MCF 10A (cell line): ENCODE measurements at regions not wholly inside any gene's neighbourhood (a gene's known extent, or its start where the extent isn't known, plus 50 kb on each side); places are given as distances from the start of the nearest gene placed in this dataset.

ENCODE experiments used
- BruUV-seq: library from RNA; stranded (reverse); fragments of 400-500 nt; replicated peaks from 2 replicates; lab custom pipeline; 2021; lab: Mats Ljungman, UMichigan
- CTCF ChIA-PET: fragments of 300-600 bp; sonication (Branson Sonifier 250); formaldehyde crosslinking; extraction: SDS; loops from one replicate; lab custom pipeline; 2021; ENCODE audit warnings: antibody characterized with exemption, inconsistent platforms; lab: Yijun Ruan, JAX
- POLR2A ChIA-PET: fragments of 300-600, 350-650 bp; sonication (Branson Sonifier 250); formaldehyde crosslinking; extraction: SDS; loops from one replicate; lab custom pipeline; 2020; ENCODE audit warnings: antibody characterized with exemption, inconsistent platforms; lab: Yijun Ruan, JAX
- DNase-seq: peaks from one replicate; pipeline ENCODE4 v3.0.0-alpha.2; 2018; ENCODE audit not compliant: unreplicated experiment
- H3K27ac Mint-ChIP-seq: one replicate; pipeline ENCODE4 v1.8.0; 2022; ENCODE audit warnings: mild to moderate bottlenecking, low read depth, mixed read lengths; ENCODE audit not compliant: unreplicated experiment
- H3K27me3 Mint-ChIP-seq: one replicate; pipeline ENCODE4 v1.8.0; 2022; ENCODE audit warnings: mixed read lengths; ENCODE audit not compliant: insufficient read depth, unreplicated experiment
- H3K36me3 Mint-ChIP-seq: one replicate; pipeline ENCODE4 v1.8.0; 2022; ENCODE audit warnings: mild to moderate bottlenecking, moderate library complexity, mixed read lengths; ENCODE audit not compliant: insufficient read depth, unreplicated experiment
- H3K4me1 Mint-ChIP-seq: one replicate; pipeline ENCODE4 v1.8.0; 2022; ENCODE audit warnings: mixed read lengths; ENCODE audit not compliant: insufficient read depth, unreplicated experiment
- H3K4me3 Mint-ChIP-seq: one replicate; pipeline ENCODE4 v1.8.0; 2022; ENCODE audit warnings: mild to moderate bottlenecking, moderate library complexity, mixed read lengths; ENCODE audit not compliant: unreplicated experiment
- H3K9me3 Mint-ChIP-seq: one replicate; pipeline ENCODE4 v1.8.0; 2022; ENCODE audit warnings: mixed read lengths; ENCODE audit not compliant: unreplicated experiment
- CTCF ChIP-seq: fragments of 200-600 bp; IDR thresholded peaks from one replicate; pipeline ENCODE4 v1.8.0; 2022; ENCODE audit warnings: antibody characterized with exemption, mild to moderate bottlenecking; ENCODE audit not compliant: unreplicated experiment
- intact Hi-C: fragments of 100-400 bp; cut with micrococcal nuclease; formaldehyde crosslinking; loops from 2 replicates; pipeline ENCODE4 v1.14.1; 2022

- intact Hi-C loops, result no loop called here
- POLR2A ChIA-PET, result interaction anchor here (0.6 to 1.0 kb wide), 2 partner anchors 35 to 428 kb away, joined by 3 read pairs; no protein-coding TSS in a partner anchor
- Mint-ChIP-seq H3K4me3 (no peak overlapping the region), H3K27ac (no peak overlapping the region), H3K27me3 (no peaks in the 10 kb centered on the region), H3K9me3 (no peaks in the 10 kb centered on the region), H3K4me1 (no peaks in the 10 kb centered on the region), H3K36me3 (no peaks in the 10 kb centered on the region)
- CTCF ChIA-PET, result no interaction called here
- no peak for TF ChIP-seq CTCF
- DNase-seq, result no peak
- no TSS peak for BruUV-seq
These were observed 125.2 kb upstream of the GAREM1 start for GRCh38 chr18:32595832-32596231.

GRCh38 chr18:32588191-32588590, 117.5 kb upstream of the GAREM1 start:
- TF ChIP-seq CTCF, result no peak

GRCh38 chr18:32583431-32583830, 112.7 kb upstream of the GAREM1 start:
- Mint-ChIP-seq H3K4me3 (no peak overlapping the region), H3K9me3 (peaks cover 6% of the 10 kb centered on the region), H3K27ac (no peak overlapping the region), H3K36me3 (no peaks in the 10 kb centered on the region), H3K27me3 (no peaks in the 10 kb centered on the region), H3K4me1 (no peaks in the 10 kb centered on the region)
- no peak for DNase-seq
- ChIA-PET CTCF (interaction anchor here (0.5 kb wide), 1 partner anchor 1099 kb away, joined by 3 read pairs; no protein-coding TSS in a partner anchor), POLR2A (interaction anchor here (0.7 kb wide), 1 partner anchor 9 kb away, joined by 3 read pairs; no protein-coding TSS in a partner anchor)
- TF ChIP-seq CTCF, result no peak
- no TSS peak for BruUV-seq
- intact Hi-C loops, result no loop called here

More at GRCh38 chr18:32588191-32588590, 117.5 kb upstream of the GAREM1 start:
- Mint-ChIP-seq H3K9me3 (peaks cover 17% of the 10 kb centered on the region), H3K4me1 (no peaks in the 10 kb centered on the region), H3K27me3 (no peaks in the 10 kb centered on the region), H3K27ac (no peak overlapping the region), H3K36me3 (no peaks in the 10 kb centered on the region), H3K4me3 (no peak overlapping the region)
- BruUV-seq, result no TSS peak
- intact Hi-C loops, result no loop called here
- no peak for DNase-seq
- ChIA-PET POLR2A (interaction anchor here (0.6 kb wide), 1 partner anchor 9 kb away, joined by 3 read pairs; no protein-coding TSS in a partner anchor), CTCF (interaction anchor here (0.7 kb wide), 2 partner anchors 365 to 622 kb away, joined by 3 to 7 read pairs; no protein-coding TSS in a partner anchor)

GRCh38 chr18:32582455-32582854, 111.8 kb upstream of the GAREM1 start:
- POLR2A ChIA-PET, result interaction anchor here (0.6 kb wide), 1 partner anchor 20 kb away, joined by 3 read pairs; no protein-coding TSS in a partner anchor
- H3K4me3 Mint-ChIP-seq, result no peak overlapping the region
- CTCF ChIA-PET, result interaction anchor here (0.6 kb wide), 1 partner anchor 153 kb away, joined by 3 read pairs; no protein-coding TSS in a partner anchor
- peaks cover 6% of the 10 kb centered on the region for H3K9me3 Mint-ChIP-seq
- intact Hi-C loops, result no loop called here
- no peaks in the 10 kb centered on the region for H3K27me3 Mint-ChIP-seq
- no peak for TF ChIP-seq CTCF
- no peak overlapping the region for H3K27ac Mint-ChIP-seq
- no peaks in the 10 kb centered on the region for H3K4me1 Mint-ChIP-seq
- no peak for DNase-seq
- BruUV-seq, result no TSS peak
- H3K36me3 Mint-ChIP-seq, result no peaks in the 10 kb centered on the region
